Frontal cortex (tissue), 3 donors: ENCODE measurements at regions not wholly inside any gene's neighbourhood (a gene's known extent, or its start where the extent isn't known, plus 50 kb on each side); places are given as distances from the start of the nearest gene placed in this dataset.
"Not testable (repeated sequence)": the region's sequence is repeated elsewhere in the genome, so short reads cannot be mapped to it uniquely, and the experiment has no call there.

Experiments used
- DNase-seq, 2 donors: peaks; one replicate each; pipeline ENCODE4 v3.0.0; 2012; ENCODE audit warnings: low spot score in 2 of 2
- FAIRE-seq: peaks from 2 replicates; lab custom pipeline; 2012; peaks lifted over from hg19 to GRCh38; lab: Jason Lieb, UNC
- donor health status: control.
- donor health status: control.
- donor health status: control.

DNA sequence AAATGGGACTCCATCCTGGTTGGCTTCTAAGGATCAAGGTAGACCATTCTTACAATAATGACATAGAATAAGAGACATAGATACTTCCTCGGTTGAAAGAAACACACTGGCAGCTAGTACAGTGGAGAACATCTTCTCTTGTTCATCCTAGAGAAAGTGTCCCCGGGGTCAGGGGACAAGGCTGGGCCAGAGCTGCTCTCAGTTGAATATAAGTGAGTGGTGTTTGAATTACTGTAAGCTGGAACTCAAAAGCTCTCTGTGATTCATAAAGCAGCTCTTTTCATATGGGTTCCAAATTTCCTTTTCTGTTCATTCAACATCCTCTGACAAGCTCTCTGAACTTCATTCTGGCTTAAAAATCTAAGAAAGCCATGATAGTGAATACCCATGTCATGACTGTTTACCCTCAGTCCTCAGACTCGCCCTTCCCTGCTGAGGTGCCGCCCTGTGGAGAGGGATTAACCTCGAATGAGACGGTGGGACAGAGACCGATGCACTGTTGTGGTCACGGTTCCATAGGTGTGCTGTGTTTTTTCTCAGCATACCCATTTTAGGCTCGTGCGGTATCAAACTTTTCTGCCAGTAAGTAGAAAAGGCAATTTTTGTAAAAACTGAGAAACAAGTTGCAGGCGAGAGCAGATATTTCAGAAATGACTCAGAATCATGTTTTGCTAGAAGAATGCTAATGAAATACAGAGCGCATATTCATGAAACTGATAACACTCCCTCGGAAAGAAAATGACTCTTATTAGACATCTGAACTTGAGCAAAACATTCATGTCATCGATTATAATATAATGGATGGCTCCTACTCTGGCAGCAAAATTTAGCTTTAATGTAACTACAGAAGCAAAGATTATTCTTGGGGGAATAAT is 351.1 kb downstream of the ANAPC1 start:
- not testable (repeated sequence) for FAIRE-seq, DNase-seq

DNA sequence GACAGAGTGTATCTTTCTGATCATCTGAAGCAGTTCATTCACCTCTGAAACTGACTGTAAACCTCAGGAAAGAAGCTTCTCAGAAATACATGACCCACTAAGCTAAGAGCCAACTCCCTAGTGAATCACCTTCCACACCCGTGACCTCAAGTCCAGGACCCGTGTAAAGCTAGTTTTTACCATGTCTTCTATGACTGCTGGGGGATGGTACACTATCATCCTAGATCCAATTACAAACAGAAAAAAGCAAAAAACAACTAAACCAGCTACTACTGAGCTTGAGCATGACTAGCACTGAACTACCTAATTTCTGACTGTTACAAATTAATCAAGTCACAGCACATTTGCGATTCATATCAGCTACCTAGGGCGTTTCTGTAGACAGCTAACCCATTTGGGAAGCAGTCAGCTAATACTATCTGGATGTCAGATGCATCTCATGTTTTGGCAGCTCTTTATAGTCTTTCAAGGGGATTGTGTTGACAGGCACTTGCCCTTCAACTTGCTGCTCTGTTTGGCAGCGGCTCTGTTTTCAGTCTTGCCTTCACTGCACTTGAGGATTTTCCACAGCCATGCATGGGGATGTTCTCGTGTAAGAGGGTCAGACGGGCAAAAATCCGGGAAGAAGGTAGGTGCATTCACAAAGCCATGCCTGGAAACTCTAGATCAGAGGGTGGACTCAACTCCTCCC is 350.3 kb downstream of the ANAPC1 start:
- DNase-seq, FAIRE-seq: not testable (repeated sequence)

DNA sequence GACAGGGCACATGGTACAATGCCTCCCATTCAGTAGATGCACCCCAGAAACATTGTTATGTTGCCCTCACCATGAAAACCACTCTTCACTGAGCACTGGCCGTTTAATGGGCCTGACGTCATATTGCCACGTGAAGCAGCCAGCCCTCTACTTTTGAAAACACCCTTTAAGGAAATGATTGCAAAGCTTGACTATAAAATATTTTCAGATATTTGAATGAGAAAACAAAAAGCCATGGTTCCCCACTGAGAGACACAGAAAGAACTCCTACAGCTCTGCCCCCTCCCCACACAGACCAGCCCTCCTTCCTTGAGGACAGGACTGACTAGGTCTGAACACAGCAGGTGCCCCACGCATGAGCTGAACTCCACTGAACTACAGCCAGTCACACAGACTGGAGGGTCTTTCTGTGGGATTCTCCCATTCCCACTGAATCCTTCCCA is 349.1 kb downstream of the ANAPC1 start:
- FAIRE-seq (no peak), DNase-seq (no peak)

DNA sequence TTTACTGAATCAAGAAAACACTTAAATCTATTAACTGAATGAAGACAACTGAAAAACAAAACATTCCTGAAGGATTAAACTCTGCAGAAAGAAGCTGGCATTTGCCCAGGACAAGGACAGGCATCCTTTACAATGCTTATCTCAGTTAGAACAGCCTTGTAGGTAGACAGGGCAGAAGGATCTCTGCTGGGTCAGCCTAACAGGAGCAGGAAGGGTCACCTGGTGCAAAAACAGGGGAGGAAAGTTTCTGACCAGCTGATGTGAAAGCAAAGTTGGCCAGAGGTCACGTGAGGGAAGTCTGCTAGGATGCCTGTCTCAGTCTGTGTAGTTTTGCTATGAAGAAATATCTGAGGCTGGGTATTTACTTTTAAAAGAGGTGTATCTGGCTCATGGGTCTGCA is 348.6 kb downstream of the ANAPC1 start:
- FAIRE-seq (no peak), DNase-seq (no peak)

DNA sequence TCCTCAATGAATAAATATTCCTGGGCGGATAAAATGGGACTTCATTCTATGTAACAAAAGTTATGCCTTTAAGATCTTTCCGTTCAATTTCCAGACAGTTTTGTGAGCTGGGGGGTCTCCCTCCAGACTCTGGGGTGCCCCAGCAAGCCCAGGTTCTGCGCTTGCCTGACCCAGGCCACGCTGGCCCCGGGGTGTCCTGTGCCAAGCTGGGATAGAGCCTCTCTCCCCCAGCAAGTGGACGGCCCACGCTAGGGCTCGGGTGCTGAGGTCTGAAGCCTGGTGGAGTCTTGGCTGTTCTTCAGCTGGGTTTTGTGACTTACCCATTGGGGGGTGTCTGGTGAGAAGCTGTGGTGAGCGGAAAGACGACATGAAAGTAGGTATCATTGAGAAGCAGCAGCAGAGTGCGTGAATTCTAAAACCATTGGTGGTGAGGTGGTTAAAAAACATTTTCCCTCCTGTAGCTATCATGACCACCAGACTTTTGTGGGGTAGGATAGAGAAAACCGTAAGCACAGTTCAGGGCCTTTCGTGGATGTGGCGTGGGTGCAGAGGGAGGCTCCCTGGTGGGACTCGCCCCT is 346.8 kb downstream of the ANAPC1 start:
- DNase-seq (no peak), FAIRE-seq (no peak)

DNA sequence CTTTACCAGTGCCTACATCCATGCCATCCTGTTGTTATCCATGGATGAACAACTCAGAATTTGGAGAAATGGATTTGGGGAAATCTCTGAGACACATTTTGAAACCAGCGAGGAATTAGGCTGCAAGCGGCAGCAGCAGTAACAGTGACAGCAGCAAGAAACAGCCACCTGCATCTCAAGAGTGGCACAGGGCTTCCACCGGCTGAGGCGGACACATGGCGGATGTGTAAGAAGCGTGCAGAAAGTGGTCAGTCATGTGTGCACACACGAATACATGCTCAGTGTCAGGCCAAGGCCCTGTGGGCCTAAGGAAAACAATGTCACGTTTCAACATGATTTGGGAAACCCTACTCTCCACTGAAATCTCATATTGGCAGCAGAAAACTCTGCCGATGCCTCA is 344.0 kb downstream of the ANAPC1 start:
- FAIRE-seq, DNase-seq: not testable (repeated sequence)

DNA sequence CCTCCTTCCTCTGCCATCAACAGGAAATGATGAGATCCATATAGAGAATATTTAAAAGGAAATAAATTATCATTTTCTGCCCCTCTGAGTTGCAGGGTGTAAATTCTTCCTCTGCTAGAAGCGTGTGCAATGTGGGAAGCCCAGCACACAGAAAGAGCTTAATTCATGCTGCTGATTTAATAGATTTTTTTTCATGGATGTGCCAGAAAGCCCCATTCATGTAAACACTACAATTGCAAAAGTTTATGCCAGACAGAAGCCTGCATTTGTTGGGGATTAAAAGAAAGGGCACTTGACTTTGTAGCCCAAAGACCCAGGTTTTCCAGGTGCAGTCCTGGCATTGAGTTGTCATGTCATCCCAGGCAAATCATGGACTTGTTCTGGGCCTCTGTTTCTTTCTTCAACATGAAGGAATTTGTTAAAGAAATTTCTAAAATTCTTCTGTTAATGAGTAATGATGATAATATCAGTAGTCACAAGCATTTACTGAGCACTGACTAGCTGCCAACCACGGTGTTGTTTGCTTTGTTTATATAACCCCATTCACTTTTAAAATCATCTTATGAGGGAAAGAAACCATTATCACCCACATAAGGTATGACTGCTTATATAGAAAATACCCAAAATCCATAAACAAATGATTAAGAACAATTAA is 341.7 kb downstream of the ANAPC1 start:
- FAIRE-seq, DNase-seq: not testable (repeated sequence)

DNA sequence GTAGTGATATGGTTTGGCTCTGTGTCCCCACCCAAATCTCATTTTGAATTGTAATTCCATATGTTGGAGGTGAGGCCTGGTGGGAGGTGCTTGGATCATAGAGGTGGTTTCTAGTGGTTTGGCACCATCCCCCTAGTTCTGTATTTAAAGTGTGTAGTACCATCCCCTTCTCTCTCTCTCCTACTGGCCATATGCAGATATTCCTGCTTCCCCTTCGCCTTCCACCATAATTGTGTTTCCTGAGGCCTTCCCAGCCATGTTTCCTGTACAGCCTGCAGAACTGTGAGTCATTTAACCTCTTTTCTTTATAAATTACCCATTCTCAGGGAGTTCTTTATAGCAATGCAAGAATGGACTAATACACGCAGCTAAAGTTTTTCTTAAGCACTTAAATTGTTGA is 340.0 kb downstream of the ANAPC1 start:
- DNase-seq, FAIRE-seq: not testable (repeated sequence)

DNA sequence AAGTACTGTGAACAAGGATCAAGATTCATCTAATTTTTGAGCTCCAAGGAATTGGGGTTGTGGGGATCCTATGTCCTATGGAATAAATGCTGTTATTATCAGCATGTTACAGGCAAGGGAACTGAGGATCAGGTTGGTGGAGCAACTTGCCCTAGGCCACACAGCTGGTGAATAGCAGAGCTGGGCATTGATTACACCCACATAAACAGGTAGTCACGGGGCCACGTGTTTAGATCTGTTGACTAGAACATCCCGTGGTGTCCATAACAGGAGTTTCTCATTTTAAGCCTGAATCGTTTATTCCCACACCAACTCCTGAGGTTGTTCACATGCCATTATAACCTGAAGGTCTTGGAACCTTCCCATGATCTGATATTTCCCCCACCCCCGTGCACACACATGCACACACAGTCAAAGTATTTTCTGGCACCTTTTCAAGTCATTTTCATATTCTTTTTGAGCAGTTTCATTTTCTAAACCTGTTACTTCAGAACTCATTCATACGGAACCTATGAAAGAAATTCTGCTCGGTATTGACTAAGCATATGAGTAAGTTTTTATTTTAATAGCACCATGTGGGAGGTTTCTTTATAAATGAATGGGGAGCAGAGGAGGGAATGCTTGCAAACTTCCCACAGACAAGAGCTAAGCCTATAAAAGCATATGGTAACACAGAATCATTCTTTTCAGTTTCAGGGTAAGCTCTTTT is 338.1 kb downstream of the ANAPC1 start:
- DNase-seq, FAIRE-seq: not testable (repeated sequence)

DNA sequence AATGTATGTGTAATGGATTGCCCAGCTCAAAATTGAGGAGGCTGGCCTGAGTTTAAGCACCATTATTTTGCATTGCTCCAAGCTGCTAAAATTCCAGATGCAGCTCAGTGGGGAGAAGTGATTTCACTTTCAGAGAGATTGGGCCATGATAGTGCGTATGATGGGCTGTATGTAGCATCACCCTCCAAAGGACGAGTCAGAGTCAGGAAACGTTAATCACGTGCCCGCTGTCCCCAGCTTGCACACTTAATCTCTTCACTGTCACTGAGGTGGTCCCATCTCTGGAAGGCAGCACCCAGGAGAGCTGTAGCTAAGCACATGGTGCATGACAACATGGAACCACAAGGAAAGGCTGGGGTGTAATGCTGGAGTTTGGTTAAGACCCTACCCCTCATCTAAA is 337.4 kb downstream of the ANAPC1 start:
- FAIRE-seq, DNase-seq: not testable (repeated sequence)

DNA sequence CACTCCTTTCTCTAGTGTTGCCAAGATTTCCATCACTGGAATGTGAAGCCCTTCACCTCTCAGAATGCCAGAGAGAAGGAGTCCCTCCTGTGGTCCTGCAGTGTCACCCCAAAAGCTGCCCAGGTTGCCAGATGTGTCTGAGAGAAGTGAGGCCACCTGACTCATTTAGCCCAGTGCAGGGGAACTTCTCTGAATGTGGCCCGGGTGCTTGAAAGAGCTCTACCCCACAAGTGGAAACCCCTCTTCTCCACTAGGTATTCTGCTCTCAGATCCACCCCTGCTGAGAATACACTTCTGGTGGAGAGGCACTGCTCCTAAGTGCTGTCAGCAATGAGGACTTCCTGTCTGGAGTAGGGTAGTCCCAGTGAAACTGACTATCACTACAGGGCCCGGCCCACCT is 334.8 kb downstream of the ANAPC1 start:
- not testable (repeated sequence) for FAIRE-seq, DNase-seq

DNA sequence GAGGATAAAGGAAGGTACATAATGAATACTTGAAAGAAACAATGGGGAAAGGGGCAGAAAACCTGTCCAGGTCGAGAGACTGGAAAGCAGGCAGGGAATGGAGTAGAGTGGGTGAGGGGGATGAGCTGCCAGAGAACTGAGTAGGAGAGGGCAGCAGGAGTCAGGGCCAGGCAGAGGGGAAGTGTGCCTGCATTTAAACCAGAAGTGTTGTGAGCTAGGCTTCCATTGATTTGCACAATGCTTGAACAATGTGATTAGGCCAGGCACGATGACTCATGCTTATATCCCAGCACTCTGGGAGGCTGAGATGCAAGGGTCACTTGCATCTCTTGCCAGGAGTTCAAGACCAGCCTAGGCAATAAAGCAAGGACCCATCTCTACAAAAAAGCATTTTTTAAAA is 332.6 kb downstream of the ANAPC1 start:
- DNase-seq, FAIRE-seq: not testable (repeated sequence)

DNA sequence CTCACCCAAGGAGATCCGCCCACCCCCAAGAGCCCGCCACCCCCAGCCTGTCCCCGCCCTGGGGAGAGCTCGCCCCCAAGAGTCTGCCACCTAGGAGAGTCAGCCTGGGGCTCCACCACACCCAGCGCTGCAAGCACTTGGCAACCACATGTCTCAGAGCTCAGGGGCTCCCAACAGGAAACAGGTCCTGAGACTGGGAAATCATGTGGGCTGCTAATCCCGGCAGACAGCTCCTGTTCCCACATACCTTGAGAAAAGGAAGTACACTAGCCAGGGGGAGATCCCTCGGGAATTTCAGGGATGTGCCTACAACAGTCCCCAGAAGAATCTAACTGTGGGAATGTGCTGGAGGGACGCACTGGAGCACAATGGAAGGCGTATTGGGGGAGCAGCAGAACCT is 331.4 kb downstream of the ANAPC1 start:
- FAIRE-seq, DNase-seq: not testable (repeated sequence)

DNA sequence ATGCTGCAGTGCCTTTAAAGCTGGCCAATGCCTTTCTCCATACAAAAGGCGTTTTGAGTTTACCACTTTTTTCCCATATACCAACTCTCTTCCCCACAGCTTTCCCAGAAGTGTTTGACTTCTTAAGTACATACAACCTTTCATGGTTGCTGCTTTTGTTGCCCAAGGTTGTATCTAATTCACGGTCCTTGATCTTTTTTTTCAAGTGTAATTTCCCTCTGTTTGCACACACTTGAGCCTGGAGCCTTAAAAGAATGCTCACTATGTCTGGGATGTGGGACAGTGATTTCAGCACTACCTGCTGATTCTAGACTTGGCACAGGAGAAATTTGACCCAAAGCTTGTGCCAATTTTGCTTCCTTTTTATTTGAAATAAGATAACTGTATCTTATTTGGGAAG is 324.7 kb downstream of the ANAPC1 start:
- not testable (repeated sequence) for DNase-seq, FAIRE-seq

DNA sequence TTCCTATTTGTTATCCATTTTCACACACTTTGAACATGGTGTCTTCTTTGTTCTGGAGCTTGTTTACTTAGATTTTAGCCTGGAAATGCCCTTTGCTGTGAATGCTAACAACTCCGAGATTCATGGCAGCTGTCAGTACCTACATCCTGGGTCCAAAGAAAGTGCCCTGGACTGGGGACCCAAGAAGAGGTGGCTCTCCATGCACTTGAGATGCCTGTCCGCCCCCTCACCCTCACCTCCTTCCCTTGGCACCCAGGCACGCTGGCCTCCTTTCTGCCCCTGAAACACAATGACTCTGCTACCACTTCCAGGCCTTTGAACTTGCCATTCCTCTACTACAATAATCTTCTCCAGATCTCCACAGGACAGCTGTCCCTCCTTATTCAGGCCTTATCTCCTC is 324.2 kb downstream of the ANAPC1 start:
- DNase-seq, FAIRE-seq: not testable (repeated sequence)

DNA sequence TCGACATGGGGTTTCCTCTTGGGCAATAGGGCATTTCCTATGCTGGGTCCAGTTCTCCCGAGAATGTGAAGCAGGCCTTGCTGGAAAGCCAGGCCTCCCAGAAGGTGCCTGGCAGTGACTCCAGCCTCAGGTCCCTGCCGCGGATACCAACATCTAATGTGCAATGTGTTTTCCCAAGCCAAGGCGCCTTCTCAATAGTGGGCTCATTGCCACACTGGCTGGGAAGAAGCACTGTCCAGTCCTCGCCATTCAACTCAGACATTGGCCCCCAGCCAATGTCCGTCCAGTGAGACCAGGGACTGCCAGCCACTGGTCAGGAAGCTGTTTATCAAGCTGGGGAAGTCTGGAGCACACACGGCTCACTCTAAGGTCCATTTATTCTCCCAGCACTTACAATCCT is 317.9 kb downstream of the ANAPC1 start:
- FAIRE-seq, result not testable (repeated sequence)
- DNase-seq, result peak in 1 of 2 donors; percentile 0

DNA sequence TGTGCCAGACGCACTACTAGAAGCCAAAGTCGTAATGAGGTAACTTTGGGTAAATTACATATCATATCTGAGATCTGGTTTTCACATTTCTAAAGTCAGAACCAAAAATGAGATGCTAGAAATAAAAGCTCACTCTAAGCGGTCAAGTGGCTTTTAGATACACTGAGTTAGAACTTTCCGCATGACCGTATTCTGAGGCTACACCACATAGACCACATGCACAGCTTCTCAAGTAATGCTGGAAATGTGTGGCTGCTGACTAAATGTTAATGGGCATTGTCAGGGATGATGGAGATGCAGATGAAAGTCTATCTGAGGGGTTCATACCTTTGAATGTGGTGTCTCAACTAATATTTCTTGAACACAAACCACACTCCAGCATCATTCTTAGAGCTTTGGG is 316.8 kb downstream of the ANAPC1 start:
- not testable (repeated sequence) for FAIRE-seq, DNase-seq

DNA sequence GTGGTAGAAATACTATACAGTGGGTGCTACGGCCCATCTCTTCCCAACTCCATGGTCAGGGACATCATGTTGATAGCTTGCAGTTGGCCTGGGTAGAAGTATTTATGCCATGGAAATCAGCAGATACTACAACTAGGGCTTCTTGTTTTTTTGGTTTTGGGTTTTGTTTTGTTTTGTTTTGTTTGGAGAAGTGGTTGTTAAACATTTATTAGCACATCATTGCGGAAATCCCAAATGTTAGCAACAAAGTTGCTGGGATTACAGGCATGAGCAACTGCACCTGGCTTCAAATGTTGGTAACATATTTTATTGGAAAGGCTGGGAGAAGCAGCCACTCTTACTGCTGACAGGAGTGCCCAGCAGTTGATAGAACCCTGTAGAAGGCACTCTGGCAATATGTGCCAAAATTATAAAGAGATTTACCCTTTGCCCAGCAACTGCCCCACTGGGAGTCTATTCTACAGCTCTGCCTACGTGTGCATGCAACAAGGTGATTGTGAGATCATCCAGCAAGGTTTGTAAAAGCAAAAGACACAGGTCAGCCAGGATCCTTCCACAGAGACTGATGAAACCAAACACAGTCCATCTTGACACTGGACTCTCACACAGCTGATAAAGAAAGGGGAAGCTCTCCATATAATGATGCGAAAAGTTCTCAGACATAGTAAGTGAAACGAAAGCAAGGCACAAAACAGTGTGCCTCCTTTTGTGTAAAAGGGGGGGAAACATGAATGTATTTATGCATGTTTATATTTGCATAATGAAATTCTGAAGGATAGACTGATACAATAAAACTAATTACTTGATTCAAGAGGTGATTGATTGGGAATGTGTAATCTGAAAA is 314.4 kb downstream of the ANAPC1 start:
- FAIRE-seq, DNase-seq: not testable (repeated sequence)
